WERI-Rb-1 (cell line): ENCODE measurements at regions not wholly inside any gene's neighbourhood (a gene's known extent, or its start where the extent isn't known, plus 50 kb on each side); places are given as distances from the start of the nearest gene placed in this dataset.

Source experiments
- DNase-seq: peaks from one replicate; pipeline ENCODE4 v3.0.0-alpha.2; 2020
- H3K27ac ChIP-seq: fragments of 250-450 bp; sonication (Bioruptor Pico); 2 replicates; pipeline ENCODE4 v1.5.1; 2020; ENCODE audit warnings: mild to moderate bottlenecking, moderate library complexity
- H3K27me3 ChIP-seq: fragments of 250-450 bp; sonication (Bioruptor Pico); 2 replicates; pipeline ENCODE4 v1.5.1; 2021; ENCODE audit warnings: mild to moderate bottlenecking, low read depth, moderate library complexity; ENCODE audit not compliant: insufficient read depth, severe bottlenecking
- H3K36me3 ChIP-seq: fragments of 250-450 bp; sonication (Bioruptor Pico); 2 replicates; pipeline ENCODE4 v1.5.1; 2020; ENCODE audit warnings: mild to moderate bottlenecking, moderate library complexity
- H3K4me3 ChIP-seq: 2 replicates; pipeline ENCODE4 v1.5.1; 2011; ENCODE audit warnings: low read depth, mild to moderate bottlenecking, control low read depth, low read length
- H3K9me3 ChIP-seq: fragments of 250-450 bp; sonication (Bioruptor Pico); 2 replicates; pipeline ENCODE4 v1.5.1; 2021; ENCODE audit warnings: mild to moderate bottlenecking, moderate library complexity; ENCODE audit not compliant: severe bottlenecking
- CTCF ChIP-seq: IDR thresholded peaks from 2 replicates; pipeline ENCODE4 v1.5.1; 2011; ENCODE audit warnings: low read depth, mild to moderate bottlenecking, control low read depth, inconsistent platforms, low read length

GRCh38 chr2:8577573-8577972 is 104.3 kb upstream of the ID2 start:
- no peak for DNase-seq
- Histone ChIP-seq H3K9me3 (no peaks in the 10 kb centered on the region), H3K27ac (no peak overlapping the region), H3K27me3 (no peaks in the 10 kb centered on the region), H3K36me3 (no peaks in the 10 kb centered on the region), H3K4me3 (no peak overlapping the region)
- no peak for TF ChIP-seq CTCF

- Histone ChIP-seq H3K36me3 (no peaks in the 10 kb centered on the region), H3K9me3 (no peaks in the 10 kb centered on the region), H3K27me3 (no peaks in the 10 kb centered on the region), H3K27ac (no peak overlapping the region), H3K4me3 (no peak overlapping the region)
- TF ChIP-seq CTCF = no peak
- no peak for DNase-seq
Observed at GRCh38 chr2:8578335-8579244, 103.3 kb upstream of the ID2 start.

- Histone ChIP-seq H3K36me3 (no peaks in the 10 kb centered on the region; the same call in 1 of the 2 replicates), H3K27ac (no peak overlapping the region), H3K9me3 (peaks cover 6% of the 10 kb centered on the region), H3K4me3 (no peak overlapping the region), H3K27me3 (no peaks in the 10 kb centered on the region)
- no peak for TF ChIP-seq CTCF
- no peak for DNase-seq
Observed at GRCh38 chr2:8579485-8580085, 102.3 kb upstream of the ID2 start.

GRCh38 chr2:8580316-8581233 is 101.3 kb upstream of the ID2 start:
- peaks cover 9% of the 10 kb centered on the region for H3K9me3 ChIP-seq
- no peak for DNase-seq
- H3K4me3 ChIP-seq = no peak overlapping the region
- no peak for TF ChIP-seq CTCF
- no peaks in the 10 kb centered on the region; the same call in 1 of the 2 replicates for H3K36me3 ChIP-seq
- H3K27me3 ChIP-seq = no peaks in the 10 kb centered on the region
- no peak overlapping the region for H3K27ac ChIP-seq

GRCh38 chr2:8581234-8581561 is 100.7 kb upstream of the ID2 start:
- peaks cover 9% of the 10 kb centered on the region for H3K9me3 ChIP-seq
- no peaks in the 10 kb centered on the region; the same call in 1 of the 2 replicates for H3K36me3 ChIP-seq
- no peak overlapping the region for H3K27ac ChIP-seq
- no peak for DNase-seq
- no peaks in the 10 kb centered on the region for H3K27me3 ChIP-seq
- TF ChIP-seq CTCF = no peak
- H3K4me3 ChIP-seq = no peak overlapping the region
